ENCODE measurements at regions not wholly inside any gene's neighbourhood (a gene's known extent, or its start where the extent isn't known, plus 50 kb on each side); places are given as distances from the start of the nearest gene placed in this dataset.

- H3K4me3 ChIP-seq (ENCODE audit: low read depth, low read length): no peak overlapping the region
- ChIA-PET CTCF (no interaction called here), POLR2A (no interaction called here)
- H3K36me3 ChIP-seq (ENCODE audit: control insufficient read depth, insufficient read depth, low read length): no peaks in the 10 kb centered on the region
- H3K27me3 ChIP-seq (ENCODE audit: control insufficient read depth, insufficient read depth, low read length): no peaks in the 10 kb centered on the region
- DNase-seq (ENCODE audit: low read depth): no peak
- TF ChIP-seq, protein P1, sequence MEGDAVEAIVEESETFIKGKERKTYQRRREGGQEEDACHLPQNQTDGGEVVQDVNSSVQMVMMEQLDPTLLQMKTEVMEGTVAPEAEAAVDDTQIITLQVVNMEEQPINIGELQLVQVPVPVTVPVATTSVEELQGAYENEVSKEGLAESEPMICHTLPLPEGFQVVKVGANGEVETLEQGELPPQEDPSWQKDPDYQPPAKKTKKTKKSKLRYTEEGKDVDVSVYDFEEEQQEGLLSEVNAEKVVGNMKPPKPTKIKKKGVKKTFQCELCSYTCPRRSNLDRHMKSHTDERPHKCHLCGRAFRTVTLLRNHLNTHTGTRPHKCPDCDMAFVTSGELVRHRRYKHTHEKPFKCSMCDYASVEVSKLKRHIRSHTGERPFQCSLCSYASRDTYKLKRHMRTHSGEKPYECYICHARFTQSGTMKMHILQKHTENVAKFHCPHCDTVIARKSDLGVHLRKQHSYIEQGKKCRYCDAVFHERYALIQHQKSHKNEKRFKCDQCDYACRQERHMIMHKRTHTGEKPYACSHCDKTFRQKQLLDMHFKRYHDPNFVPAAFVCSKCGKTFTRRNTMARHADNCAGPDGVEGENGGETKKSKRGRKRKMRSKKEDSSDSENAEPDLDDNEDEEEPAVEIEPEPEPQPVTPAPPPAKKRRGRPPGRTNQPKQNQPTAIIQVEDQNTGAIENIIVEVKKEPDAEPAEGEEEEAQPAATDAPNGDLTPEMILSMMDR (IDR thresholded peaks at IDR 0.05; ENCODE audit: insufficient read depth, low read depth, low read length): no peak
Measured at GRCh38 chr16:6124136-6124535, 1026.5 kb upstream of the EEF2KMT start.

DNA sequence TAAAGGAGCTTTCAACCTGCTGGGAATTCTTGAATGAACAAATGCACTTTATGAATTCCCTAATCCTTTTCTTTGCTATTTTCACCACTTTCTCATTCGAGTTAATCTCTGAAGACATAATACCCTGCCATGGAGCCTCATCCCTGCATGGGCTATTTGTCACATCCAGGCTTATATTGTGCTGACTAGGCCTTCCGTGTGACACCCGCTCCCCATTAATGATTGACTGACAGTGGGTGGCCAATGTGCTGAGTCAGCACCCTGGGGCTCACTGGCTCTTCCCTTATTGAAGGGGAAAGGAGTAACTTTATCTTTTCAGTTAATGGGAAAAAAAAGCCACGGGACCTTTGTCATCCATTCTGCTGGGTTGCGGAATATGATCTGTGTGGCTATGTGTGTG, 1024.8 kb upstream of the EEF2KMT start:
- TF ChIP-seq, protein P1 (IDR thresholded peaks at IDR 0.05; ENCODE audit: insufficient read depth, low read depth, low read length): no peak
- no peaks in the 10 kb centered on the region for H3K27me3 ChIP-seq (ENCODE audit: control insufficient read depth, insufficient read depth, low read length)
- no peak for DNase-seq (ENCODE audit: low read depth)
- no peaks in the 10 kb centered on the region for H3K36me3 ChIP-seq (ENCODE audit: control insufficient read depth, insufficient read depth, low read length)
- POLR2A ChIA-PET: no interaction called here
- CTCF ChIA-PET: no interaction called here
- no peak overlapping the region for H3K4me3 ChIP-seq (ENCODE audit: low read depth, low read length)

DNA sequence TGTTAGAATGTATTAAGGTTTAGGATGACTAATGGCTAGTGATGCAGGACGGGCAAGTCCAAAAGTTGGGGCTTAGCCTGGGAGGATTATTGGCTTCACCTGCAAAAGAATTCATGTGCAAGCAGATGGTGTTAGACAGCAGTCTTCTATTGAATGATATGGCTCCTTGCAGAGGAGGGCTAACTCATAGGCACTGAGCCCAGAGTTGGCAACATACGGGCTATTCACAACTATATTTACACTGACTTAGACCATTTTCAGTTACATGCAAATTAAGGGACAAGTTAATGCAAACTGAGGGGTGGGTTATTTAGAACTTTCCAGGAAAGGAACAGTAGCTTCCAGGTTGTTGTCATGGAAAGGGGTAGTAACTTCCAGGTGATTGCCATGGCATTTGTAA, 1017.1 kb upstream of the EEF2KMT start:
- H3K36me3 ChIP-seq (ENCODE audit: control insufficient read depth, insufficient read depth, low read length): no peaks in the 10 kb centered on the region
- no peaks in the 10 kb centered on the region for H3K27me3 ChIP-seq (ENCODE audit: control insufficient read depth, insufficient read depth, low read length)
- CTCF ChIA-PET: no interaction called here
- TF ChIP-seq, protein P1 (IDR thresholded peaks at IDR 0.05; ENCODE audit: insufficient read depth, low read depth, low read length): no peak
- POLR2A ChIA-PET: no interaction called here
- no peak overlapping the region for H3K4me3 ChIP-seq (ENCODE audit: low read depth, low read length)
- no peak for DNase-seq (ENCODE audit: low read depth)

- H3K27me3 ChIP-seq (ENCODE audit: control insufficient read depth, insufficient read depth, low read length): no peaks in the 10 kb centered on the region
- H3K4me3 ChIP-seq (ENCODE audit: low read depth, low read length): no peak overlapping the region
- TF ChIP-seq, protein P1 (IDR thresholded peaks at IDR 0.05; ENCODE audit: insufficient read depth, low read depth, low read length): no peak
- POLR2A ChIA-PET: no interaction called here
- DNase-seq (ENCODE audit: low read depth): no peak
- no peaks in the 10 kb centered on the region for H3K36me3 ChIP-seq (ENCODE audit: control insufficient read depth, insufficient read depth, low read length)
- CTCF ChIA-PET: no interaction called here
Measured at GRCh38 chr16:6113749-6114148, 1016.2 kb upstream of the EEF2KMT start.

- no peaks in the 10 kb centered on the region for H3K27me3 ChIP-seq (ENCODE audit: control insufficient read depth, insufficient read depth, low read length)
- TF ChIP-seq, protein P1 (IDR thresholded peaks at IDR 0.05; ENCODE audit: insufficient read depth, low read depth, low read length): no peak
- ChIA-PET POLR2A (no interaction called here), CTCF (no interaction called here)
- no peak overlapping the region for H3K4me3 ChIP-seq (ENCODE audit: low read depth, low read length)
- H3K36me3 ChIP-seq (ENCODE audit: control insufficient read depth, insufficient read depth, low read length): no peaks in the 10 kb centered on the region
- DNase-seq (ENCODE audit: low read depth): no peak
Measured at GRCh38 chr16:6112700-6113099, 1015.1 kb upstream of the EEF2KMT start.
